MM.1S (cell line): ENCODE measurements at regions not wholly inside any gene's neighbourhood (a gene's known extent, or its start where the extent isn't known, plus 50 kb on each side); places are given as distances from the start of the nearest gene placed in this dataset.

Experiments used
- EZH2 ChIP-seq: fragments of 300-600 bp; sonication (generic); optimal IDR thresholded peaks from 2 replicates; pipeline ENCODE3; 2017; ENCODE audit warnings: low read depth, mild to moderate bottlenecking, antibody characterized with exemption, low read length, mixed read lengths
- TF ChIP-seq, protein P1 (sequence below): fragments of 300-600 bp; sonication (generic); IDR thresholded peaks from 2 replicates; pipeline ENCODE4 v1.5.1; 2016; ENCODE audit warnings: antibody characterized with exemption, low read length, mixed read lengths

DNA sequence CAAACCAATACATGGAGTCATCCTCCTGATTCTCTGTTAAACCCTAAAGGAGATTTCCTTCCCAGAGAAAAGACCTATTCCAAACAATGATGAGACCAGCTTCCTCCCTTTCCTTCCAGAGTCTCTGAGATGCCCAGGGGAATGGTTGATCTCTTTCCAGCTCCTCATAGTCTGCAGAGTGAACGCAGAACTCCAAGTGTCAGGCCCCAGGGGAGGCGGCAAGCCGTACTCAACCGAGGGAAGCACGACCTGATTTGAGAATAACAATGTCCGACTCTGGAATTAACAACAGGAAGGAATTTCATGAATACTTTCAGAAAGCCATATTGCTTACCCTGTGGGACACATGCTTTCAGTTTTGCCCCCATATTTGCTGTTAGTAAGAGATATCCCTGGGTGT lies 241.7 kb upstream of the GLI3 start:
- no peak for TF ChIP-seq EZH2
- TF ChIP-seq, protein P1, sequence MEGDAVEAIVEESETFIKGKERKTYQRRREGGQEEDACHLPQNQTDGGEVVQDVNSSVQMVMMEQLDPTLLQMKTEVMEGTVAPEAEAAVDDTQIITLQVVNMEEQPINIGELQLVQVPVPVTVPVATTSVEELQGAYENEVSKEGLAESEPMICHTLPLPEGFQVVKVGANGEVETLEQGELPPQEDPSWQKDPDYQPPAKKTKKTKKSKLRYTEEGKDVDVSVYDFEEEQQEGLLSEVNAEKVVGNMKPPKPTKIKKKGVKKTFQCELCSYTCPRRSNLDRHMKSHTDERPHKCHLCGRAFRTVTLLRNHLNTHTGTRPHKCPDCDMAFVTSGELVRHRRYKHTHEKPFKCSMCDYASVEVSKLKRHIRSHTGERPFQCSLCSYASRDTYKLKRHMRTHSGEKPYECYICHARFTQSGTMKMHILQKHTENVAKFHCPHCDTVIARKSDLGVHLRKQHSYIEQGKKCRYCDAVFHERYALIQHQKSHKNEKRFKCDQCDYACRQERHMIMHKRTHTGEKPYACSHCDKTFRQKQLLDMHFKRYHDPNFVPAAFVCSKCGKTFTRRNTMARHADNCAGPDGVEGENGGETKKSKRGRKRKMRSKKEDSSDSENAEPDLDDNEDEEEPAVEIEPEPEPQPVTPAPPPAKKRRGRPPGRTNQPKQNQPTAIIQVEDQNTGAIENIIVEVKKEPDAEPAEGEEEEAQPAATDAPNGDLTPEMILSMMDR, result no peak
